Transverse colon (tissue), 4 donors: ENCODE measurements at regions not wholly inside any gene's neighbourhood (a gene's known extent, or its start where the extent isn't known, plus 50 kb on each side); places are given as distances from the start of the nearest gene placed in this dataset.

Experiments
- DNase-seq: peaks from one replicate; pipeline ENCODE4 v3.0.0-alpha.2; 2019
- H3K27ac ChIP-seq, 4 donors: fragments of 200-600 bp; sonication (generic); 2 replicates each; pipeline ENCODE4 v1.5.1; 2016 to 2018; ENCODE audit warnings: inconsistent platforms in 4 of 4
- H3K27me3 ChIP-seq: fragments of 200-600 bp; sonication (generic); 2 replicates; pipeline ENCODE4 v1.5.1; 2017; ENCODE audit warnings: inconsistent platforms
- H3K36me3 ChIP-seq, 4 donors: fragments of 200-600 bp; sonication (generic); 2 replicates each; pipeline ENCODE4 v1.5.1; 2017 to 2019; ENCODE audit warnings: inconsistent platforms in 4 of 4
- H3K4me1 ChIP-seq, 4 donors: fragments of 200-600 bp; sonication (generic); 2 replicates each; pipeline ENCODE4 v1.5.1; 2017 to 2020; ENCODE audit warnings: inconsistent platforms in 4 of 4
- H3K4me3 ChIP-seq, 4 donors: fragments of 200-600 bp; sonication (generic); 1 replicate in 1 of 4; 2 replicates in 3 of 4; pipeline versions ENCODE4 v1.5.1 to v1.6.1; 2017 to 2019; ENCODE audit warnings: inconsistent platforms in 4 of 4
- H3K9me3 ChIP-seq, 2 donors: fragments of 200-600 bp; sonication (generic); 2 replicates each; pipeline ENCODE4 v1.5.1; 2017 to 2019; ENCODE audit warnings: inconsistent platforms in 2 of 2
- EP300 ChIP-seq: sonication (generic); formaldehyde crosslinking; IDR thresholded peaks from one replicate; pipeline ENCODE4 v1.6.1; 2017; ENCODE audit warnings: antibody characterized with exemption, low read depth
- POLR2A ChIP-seq: fragments of 450-650 bp; IDR thresholded peaks from one replicate; pipeline ENCODE4 v1.6.1; 2016; ENCODE audit warnings: antibody characterized with exemption, mild to moderate bottlenecking, moderate library complexity
- POLR2AphosphoS5 ChIP-seq, 3 donors: sonication (generic); formaldehyde crosslinking; IDR thresholded peaks; one replicate each; pipeline ENCODE4 v1.6.1; 2016; ENCODE audit warnings: antibody characterized with exemption in 3 of 3
- WGBS, 2 donors: methylation state at CpG; one replicate each; pipeline ENCODE4 v1.1.5; 2018; ENCODE audit warnings: low coverage in 1 of 2; 5-methylcytosine and 5-hydroxymethylcytosine counted together
- in situ Hi-C, 4 donors: fragments of 200-750 bp; cut with MboI; loops; one replicate each; pipeline versions ENCODE4 v1.15.0 to v1.15.1; 2017; ENCODE audit warnings: low sequenced_read_pairs in 3 of 4, low pct_ligation_motif_present in 1 of 4, low pct_unique_long_range_greater_than_20kb in 1 of 4
- intact Hi-C: fragments of 100-400 bp; cut with DNase I; formaldehyde crosslinking; loops from one replicate; pipeline ENCODE4 v1.15.1; 2023; ENCODE audit warnings: low total_unique reads
- TF ChIP-seq, protein P1 (sequence below), 5 experiments: fragments of 200-600 bp in 3 of 5; fragments of 450-650 bp in 2 of 5; sonication (generic) in 3 of 5; IDR thresholded peaks; 1 replicate in 2 of 5; 2 replicates in 3 of 5; pipeline ENCODE4 v1.5.1; 2016 to 2017; ENCODE audit warnings: antibody characterized with exemption in 5 of 5, inconsistent platforms in 3 of 5, mild to moderate bottlenecking in 2 of 5, moderate library complexity in 1 of 5

DNA sequence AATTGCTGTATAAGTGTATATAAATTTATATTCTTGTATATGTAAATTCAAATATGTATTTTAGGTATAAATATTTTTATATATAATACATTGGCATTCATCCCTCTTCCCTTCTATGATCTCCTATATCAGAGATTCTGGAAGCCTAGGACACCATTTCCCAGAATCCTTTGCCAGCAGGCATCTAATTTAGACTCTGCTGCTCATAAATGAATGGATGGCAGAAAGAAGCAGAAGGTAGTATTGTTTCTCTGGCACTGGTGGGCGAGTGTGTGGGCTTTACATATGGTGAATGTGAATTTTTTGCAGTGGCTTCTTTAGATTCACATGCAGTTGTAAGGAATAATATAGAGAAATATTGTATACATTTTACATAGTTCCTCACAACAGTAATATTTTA is 215.2 kb upstream of the THSD7B start:
- Histone ChIP-seq H3K4me3 (no peak overlapping the region), H3K4me1 (no peaks in the 10 kb centered on the region), H3K36me3 (no peaks in the 10 kb centered on the region), H3K27ac (no peak overlapping the region), H3K27me3 (no peaks in the 10 kb centered on the region), H3K9me3 (no peaks in the 10 kb centered on the region)
- WGBS, 2 donors = 19 to 40% methylated on average over 1 of the region's 1 CpG
- in situ Hi-C loops (no loop called here), intact Hi-C loops (no loop called here)
- no peak for TF ChIP-seq POLR2A
- no peak for DNase-seq

DNA sequence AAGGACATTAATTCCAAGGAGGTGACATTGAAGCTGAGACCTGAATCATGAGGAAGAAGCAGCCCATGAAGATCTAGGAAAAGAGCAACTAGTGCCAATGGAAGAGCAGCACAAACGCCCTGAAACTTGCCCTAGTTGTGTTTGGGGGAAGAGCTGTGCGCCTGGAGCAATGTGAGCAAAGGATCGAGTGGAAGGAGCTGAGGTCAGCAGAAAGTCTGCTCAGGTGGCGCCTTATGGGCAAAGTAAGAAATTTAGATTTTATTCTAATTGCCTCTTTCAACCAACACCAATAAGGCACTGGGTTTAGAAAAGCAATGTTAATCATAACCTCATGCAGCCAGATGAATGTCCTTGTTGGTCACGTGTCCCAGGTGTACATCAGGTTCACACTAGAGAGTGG is 226.0 kb upstream of the THSD7B start:
- 77 to 80% methylated on average over 2 to 5 of the region's 5 CpGs for WGBS, 2 donors
- in situ Hi-C loops = no loop called here
- H3K4me3 ChIP-seq = no peak overlapping the region

DNA sequence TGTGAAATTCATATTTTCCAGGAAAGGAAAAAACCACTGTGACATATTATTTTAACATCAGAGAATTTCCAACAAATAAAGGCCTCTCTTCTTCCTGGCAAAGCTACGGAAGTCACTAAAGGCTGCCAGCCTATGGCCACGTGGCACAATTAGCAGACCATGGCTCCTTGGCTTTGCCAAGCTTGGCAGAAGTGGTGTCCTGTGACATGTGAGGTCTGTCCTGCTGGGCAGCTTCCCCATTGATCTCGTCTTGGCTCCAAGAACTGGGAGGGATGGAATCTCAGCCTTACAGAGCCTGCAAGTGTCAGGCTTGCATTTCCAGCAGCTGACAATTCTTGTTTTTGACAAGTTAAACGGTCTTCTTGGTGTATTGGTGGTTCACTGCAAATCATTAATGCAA is 226.9 kb upstream of the THSD7B start:
- 58% methylated on average over 4 of the region's 4 CpGs; no CpG with 5 or more reads in 1 of the 2 donors for WGBS, 2 donors
- Histone ChIP-seq H3K9me3 (no peaks in the 10 kb centered on the region), H3K36me3 (no peaks in the 10 kb centered on the region), H3K4me3 (no peak overlapping the region), H3K4me1 (no peaks in the 10 kb centered on the region), H3K27ac (no peak overlapping the region), H3K27me3 (no peaks in the 10 kb centered on the region)
- no peak for DNase-seq
- in situ Hi-C loops (no loop called here), intact Hi-C loops (no loop called here)
- TF ChIP-seq, protein P1, sequence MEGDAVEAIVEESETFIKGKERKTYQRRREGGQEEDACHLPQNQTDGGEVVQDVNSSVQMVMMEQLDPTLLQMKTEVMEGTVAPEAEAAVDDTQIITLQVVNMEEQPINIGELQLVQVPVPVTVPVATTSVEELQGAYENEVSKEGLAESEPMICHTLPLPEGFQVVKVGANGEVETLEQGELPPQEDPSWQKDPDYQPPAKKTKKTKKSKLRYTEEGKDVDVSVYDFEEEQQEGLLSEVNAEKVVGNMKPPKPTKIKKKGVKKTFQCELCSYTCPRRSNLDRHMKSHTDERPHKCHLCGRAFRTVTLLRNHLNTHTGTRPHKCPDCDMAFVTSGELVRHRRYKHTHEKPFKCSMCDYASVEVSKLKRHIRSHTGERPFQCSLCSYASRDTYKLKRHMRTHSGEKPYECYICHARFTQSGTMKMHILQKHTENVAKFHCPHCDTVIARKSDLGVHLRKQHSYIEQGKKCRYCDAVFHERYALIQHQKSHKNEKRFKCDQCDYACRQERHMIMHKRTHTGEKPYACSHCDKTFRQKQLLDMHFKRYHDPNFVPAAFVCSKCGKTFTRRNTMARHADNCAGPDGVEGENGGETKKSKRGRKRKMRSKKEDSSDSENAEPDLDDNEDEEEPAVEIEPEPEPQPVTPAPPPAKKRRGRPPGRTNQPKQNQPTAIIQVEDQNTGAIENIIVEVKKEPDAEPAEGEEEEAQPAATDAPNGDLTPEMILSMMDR (IDR thresholded peaks at IDR 0.05) = no peak
- TF ChIP-seq EP300 (no peak), POLR2A (no peak), POLR2AphosphoS5 (IDR thresholded peaks at IDR 0.05) (no peak)

More for the DNA sequence above, 226.0 kb upstream of the THSD7B start:
- Histone ChIP-seq H3K27me3 (no peaks in the 10 kb centered on the region), H3K9me3 (no peaks in the 10 kb centered on the region), H3K4me1 (no peaks in the 10 kb centered on the region), H3K27ac (no peak overlapping the region), H3K36me3 (no peaks in the 10 kb centered on the region)
- no peak for DNase-seq
- intact Hi-C loops = no loop called here
- no peak for TF ChIP-seq POLR2A
- no peak for TF ChIP-seq POLR2AphosphoS5 (IDR thresholded peaks at IDR 0.05)
- TF ChIP-seq, protein P1 (IDR thresholded peaks at IDR 0.05) = no peak
- no peak for TF ChIP-seq EP300

DNA sequence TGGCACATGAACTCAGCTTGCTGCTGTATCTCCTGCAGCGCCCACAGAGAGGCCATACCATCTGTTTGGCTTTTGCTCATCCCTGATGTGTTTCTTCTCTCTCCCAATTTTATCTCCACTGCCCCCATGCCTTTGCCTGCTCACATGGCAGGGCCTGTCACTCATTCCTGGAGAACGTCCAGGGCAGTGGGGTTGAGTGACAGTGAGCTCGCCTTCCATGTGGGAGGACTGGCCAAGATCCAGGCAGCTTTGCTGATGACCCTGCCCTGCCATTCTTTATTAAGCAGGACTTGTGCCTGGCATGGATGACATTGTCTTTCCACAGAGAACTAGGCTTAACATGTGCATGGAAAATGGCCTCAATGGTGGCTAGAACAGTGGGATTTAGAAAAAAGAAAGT is 230.5 kb upstream of the THSD7B start:
- DNase-seq = no peak
- H3K9me3 ChIP-seq = no peaks in the 10 kb centered on the region
- H3K4me1 ChIP-seq = no peaks in the 10 kb centered on the region
- 32 to 48% methylated on average over 3 of the region's 3 CpGs for WGBS, 2 donors
- no peak overlapping the region for H3K27ac ChIP-seq
- H3K36me3 ChIP-seq = no peaks in the 10 kb centered on the region
- intact Hi-C loops (no loop called here), in situ Hi-C loops (no loop called here)
- H3K4me3 ChIP-seq = no peak overlapping the region
- H3K27me3 ChIP-seq = no peaks in the 10 kb centered on the region
- no peak for TF ChIP-seq POLR2A
- TF ChIP-seq EP300 = no peak
- TF ChIP-seq, protein P1 (IDR thresholded peaks at IDR 0.05) = no peak
- TF ChIP-seq POLR2AphosphoS5 (IDR thresholded peaks at IDR 0.05) = no peak

DNA sequence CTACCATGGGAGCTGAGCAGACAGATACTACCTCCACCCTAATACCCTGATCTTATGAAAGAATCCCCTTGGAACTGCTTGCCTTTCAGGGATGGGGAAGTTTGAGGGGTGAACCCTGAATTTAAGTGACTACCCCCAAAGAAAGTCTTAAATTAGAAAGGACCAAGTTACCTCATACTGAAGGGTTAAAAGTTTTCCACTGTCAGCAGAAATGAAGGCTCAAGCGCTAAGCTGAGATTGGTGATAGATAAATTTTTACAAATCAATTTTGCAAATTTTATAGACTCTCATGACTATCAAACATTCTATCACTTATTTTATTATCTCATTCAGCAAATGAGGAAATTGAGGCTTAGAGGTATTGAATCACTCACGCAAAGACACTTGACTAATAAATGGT is 233.2 kb upstream of the THSD7B start:
- no peaks in the 10 kb centered on the region for H3K4me1 ChIP-seq
- no peak overlapping the region for H3K27ac ChIP-seq
- in situ Hi-C loops (no loop called here), intact Hi-C loops (no loop called here)
- WGBS, 2 donors = 85 to 90% methylated on average over 2 of the region's 2 CpGs
- no peak overlapping the region for H3K4me3 ChIP-seq
- DNase-seq = no peak
- no peaks in the 10 kb centered on the region for H3K9me3 ChIP-seq
- TF ChIP-seq POLR2AphosphoS5 (IDR thresholded peaks at IDR 0.05) (no peak), POLR2A (no peak), EP300 (no peak)
- TF ChIP-seq, protein P1 (IDR thresholded peaks at IDR 0.05) = no peak
- no peaks in the 10 kb centered on the region for H3K27me3 ChIP-seq
- no peaks in the 10 kb centered on the region for H3K36me3 ChIP-seq
